GM19455 (cell line): ENCODE measurements at regions not wholly inside any gene's neighbourhood (a gene's known extent, or its start where the extent isn't known, plus 50 kb on each side); places are given as distances from the start of the nearest gene placed in this dataset.

Experiments used
- ATAC-seq: cut with Tn5 transposase; IDR thresholded peaks from one replicate; pipeline ENCODE4 v1.9.1; 2021; ENCODE audit not compliant: unreplicated experiment

GRCh38 chr9:88233091-88233490 is 94.8 kb upstream of the SPATA31C2 start:
- ATAC-seq = no peak

DNA sequence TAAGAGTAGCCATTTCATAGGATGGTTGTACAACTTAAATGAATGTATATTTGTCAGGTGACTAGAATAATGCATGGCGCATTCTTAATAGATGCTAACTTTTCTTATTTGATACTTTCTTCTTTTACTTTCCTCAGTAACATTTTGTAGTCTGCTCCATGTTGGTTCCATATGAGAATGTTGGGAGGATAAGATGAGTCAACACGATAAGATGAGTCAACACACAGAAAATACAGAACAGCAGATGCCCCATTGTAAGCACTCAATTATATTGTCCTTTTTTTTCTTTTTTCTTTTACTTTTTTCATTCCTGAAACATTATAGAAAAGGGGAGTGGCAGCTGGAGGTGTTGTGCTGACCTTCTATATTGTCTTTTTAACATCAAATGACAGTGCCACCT is 92.3 kb upstream of the SPATA31C2 start:
- ATAC-seq = no peak

DNA sequence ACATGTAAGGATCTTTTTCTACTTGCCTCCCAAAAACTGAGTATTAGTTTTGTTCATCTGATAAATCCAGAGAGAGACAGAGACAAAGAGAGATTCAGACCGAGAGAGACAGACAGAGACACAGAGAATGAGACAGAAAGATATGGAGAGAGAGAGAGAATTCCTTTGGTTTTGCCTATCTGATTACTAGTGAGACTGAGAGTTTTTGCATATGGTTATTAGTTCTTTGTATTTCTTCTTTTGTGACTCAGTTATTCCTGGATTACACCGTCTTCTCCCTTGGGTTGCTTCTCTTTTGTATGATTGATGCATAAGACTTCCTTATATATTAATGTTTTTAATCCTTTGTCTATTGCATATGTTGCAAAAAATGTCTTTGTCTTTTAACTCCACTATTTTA is 91.2 kb upstream of the SPATA31C2 start:
- no peak for ATAC-seq

GRCh38 chr9:88224938-88225337 is 86.7 kb upstream of the SPATA31C2 start:
- ATAC-seq = no peak

DNA sequence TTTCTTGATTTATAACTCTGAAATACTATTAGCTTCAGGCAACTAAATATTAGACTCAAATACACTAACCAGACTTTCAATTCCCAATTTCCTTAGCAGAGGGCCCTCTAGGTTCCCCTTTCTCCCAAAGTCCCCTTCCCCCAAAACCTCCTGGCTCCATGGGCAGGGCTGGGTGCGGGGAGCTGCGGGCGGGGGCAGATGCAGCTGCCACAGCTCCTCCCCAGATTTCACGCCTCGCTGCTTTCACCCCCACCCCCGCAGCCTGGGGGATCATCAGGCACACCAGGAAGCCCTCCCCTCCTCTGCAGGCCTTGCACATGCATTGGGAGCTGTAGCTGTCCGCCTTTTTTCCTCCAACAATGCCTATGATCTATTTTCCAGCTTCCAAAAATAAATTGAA is 82.8 kb upstream of the SPATA31C2 start:
- no peak for ATAC-seq

GRCh38 chr9:88220652-88221051 is 82.4 kb upstream of the SPATA31C2 start:
- ATAC-seq = no peak

GRCh38 chr9:88219601-88220000 is 81.3 kb upstream of the SPATA31C2 start:
- no peak for ATAC-seq

DNA sequence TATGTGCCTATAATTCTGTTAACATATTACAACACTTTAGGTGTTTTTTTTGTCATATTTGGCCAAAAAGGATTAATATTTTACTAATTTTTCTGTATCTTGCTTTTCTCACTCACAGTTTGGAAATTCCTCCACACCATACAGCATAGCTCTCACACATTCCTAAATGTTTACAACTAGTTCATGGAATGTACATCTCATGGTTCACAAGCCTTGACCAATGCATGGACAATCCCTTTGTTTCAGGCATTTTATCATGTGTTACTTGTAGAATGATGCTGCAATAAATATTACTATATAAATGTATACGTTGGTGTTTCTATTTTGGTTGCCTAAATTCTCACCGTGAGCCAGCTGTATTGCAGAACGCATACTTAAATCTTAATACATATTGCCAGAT is 80.5 kb upstream of the SPATA31C2 start:
- no peak for ATAC-seq

DNA sequence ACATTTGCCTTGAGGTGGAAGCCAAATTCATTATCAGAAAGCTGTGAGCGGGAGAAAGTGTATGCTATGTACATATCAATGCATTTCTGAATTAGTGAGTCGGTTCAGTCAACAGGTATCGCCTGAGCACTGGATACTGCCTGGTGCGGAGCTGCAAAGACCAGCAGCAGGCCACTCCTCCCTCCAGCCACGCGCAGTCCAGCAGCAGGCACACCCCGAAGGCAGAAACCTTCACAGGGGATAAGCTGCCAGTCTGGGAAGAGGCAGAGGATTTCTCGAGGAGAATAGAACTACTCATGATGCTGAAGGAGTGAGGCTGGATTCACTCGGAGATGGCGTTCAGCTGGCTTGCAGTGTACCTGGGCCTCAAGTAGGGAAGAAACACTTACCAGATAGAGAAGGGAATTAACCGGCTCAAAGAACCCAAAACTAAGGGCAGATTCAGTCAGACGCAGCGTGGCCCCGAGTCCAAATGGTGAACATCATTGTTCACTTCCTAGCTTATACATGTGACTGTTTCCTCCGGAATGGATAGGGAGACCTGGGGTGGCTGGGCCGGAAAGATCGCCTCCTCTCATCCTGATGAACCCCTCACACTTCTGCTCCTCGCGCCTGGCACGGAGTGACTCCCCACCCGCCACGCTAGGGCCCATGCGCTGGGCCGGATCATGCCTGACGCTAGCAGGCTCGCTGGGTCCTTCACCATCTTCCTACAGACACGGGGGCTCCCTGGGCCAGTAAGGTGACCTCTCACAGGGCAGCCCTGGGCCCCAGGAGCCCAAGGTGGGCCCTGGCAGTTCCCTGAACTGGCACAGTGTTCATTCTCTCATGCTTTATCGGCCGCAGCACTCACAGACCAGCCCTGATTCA is 78.1 kb upstream of the SPATA31C2 start:
- no peak for ATAC-seq

- ATAC-seq = no peak
These were observed 77.2 kb upstream of the SPATA31C2 start for GRCh38 chr9:88215196-88216125.

GRCh38 chr9:88202321-88202720 is 64.0 kb upstream of the SPATA31C2 start:
- ATAC-seq = no peak

DNA sequence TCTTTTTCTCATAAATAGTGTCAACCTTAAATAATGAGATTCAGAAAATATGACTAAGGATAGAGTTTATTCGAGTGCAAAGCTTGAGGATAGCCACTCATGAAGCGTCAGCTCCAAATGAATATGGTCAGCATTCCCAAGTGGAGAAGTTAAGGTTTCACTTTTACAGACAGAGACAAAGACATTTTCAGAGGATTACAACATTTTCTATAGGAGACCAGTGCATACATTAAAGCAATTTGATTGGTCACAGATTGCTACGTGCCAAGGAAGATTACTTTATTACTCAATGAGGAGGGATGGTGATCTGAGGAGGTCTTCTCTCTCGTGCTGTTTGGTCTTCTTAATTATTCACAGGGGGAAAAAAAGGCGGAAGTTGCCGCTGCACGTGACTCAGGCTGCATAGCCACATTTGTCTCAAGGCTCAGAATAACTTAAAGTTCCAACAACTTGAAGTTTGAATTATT is 60.1 kb upstream of the SPATA31C2 start:
- no peak for ATAC-seq

DNA sequence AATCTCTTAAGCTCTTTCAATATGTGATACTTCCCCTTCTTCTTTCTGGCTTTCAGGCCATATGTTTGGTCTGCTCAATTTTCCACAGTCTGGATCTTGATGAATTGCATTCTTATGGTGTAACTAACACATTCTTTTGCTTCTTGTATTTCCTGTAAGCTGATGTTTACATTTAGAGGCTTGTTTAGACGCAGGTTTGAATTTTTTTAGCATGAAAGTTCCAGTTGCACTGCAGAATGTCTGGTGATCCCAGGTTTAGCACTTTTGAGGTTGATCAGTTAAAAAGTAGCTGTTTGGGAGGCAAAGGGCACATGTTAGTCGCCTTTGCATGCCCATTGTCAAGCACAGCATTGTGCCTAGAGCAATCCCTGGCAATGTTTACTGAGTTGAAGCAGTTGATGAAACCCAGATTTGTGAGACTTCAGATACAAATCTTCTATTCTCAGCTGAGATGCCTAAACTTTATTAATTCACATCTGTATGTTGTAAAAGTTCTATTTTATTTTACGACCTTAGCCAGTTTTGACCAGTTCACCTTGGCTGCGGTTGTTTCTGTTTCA is 59.6 kb upstream of the SPATA31C2 start:
- ATAC-seq = no peak

DNA sequence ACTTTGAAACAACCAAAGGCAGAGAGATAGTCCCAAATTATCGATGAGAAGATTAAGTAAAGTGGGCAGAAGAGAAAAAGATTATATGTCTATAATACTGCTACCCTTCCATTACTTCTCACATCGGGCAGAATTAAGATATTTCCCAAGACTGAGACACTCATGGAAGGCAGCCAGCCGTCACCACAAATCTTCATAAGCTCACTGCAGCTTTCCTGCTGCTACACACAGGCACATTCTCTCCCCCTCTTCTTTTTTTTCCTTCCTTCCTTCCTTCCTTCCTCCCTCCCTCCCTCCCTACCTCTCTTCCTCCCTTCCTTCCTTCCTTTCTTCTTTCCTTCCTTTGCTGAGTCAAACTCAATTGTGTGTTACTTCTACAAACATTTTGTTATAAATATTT is 58.7 kb upstream of the SPATA31C2 start:
- ATAC-seq = no peak

GRCh38 chr9:88196142-88196790 is 58.0 kb upstream of the SPATA31C2 start:
- ATAC-seq = no peak

DNA sequence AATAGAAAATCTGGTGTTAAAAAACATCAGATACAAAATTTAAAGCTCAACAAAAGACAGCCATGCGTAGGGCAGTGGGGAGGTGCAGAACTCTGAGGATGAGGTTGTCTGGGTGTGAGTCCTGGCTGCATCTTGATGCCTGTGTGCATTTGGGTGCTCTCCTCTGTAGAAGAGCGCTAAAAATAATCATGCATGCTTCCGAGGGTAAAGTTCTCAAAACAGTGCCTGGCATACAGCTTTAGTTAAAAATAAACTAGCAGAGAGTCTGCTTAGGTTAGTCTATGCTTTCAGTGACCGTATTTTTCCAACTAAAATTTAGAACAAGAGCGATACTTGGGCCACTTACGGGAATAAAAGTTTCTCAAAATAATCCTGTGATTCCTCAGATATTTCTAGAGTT is 55.5 kb upstream of the SPATA31C2 start:
- no peak for ATAC-seq

GRCh38 chr9:88191456-88191855 is 53.2 kb upstream of the SPATA31C2 start:
- ATAC-seq = no peak

DNA sequence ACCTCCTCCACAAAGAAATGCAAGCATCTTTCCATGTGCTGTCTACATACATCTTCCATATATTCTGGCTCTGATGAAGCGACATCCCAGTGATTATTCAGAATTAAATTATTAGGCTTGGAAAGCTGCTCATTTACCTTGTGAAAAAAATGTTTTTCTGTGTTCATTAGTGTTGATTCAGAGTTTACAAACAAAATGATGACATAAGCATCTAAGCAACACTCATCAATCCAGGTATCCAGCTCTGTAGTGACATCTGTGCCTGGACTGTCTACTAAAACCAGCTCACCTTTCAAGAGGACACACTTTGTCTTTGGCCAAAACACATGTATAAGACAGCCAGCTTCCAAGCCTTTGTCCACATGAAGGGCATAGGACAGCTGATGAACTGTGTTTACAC is 51.1 kb upstream of the SPATA31C2 start:
- no peak for ATAC-seq
